Vagina (tissue), 2 donors: ENCODE measurements at regions not wholly inside any gene's neighbourhood (a gene's known extent, or its start where the extent isn't known, plus 50 kb on each side); places are given as distances from the start of the nearest gene placed in this dataset.
"Not testable (repeated sequence)": the region's sequence is repeated elsewhere in the genome, so short reads cannot be mapped to it uniquely, and the experiment has no call there.

ENCODE experiments used
- DNase-seq, 2 donors: peaks; one replicate each; pipeline ENCODE4 v3.0.0-alpha.2; 2017; ENCODE audit errors: extremely low spot score in 2 of 2
- H3K27ac ChIP-seq: fragments of 200-600 bp; sonication (generic); one replicate; pipeline ENCODE4 v1.5.1; 2019
- H3K27me3 ChIP-seq: fragments of 200-600 bp; sonication (generic); one replicate; pipeline ENCODE4 v1.5.1; 2019
- H3K36me3 ChIP-seq, 2 donors: fragments of 200-600 bp; sonication (generic); one replicate each; pipeline ENCODE4 v1.5.1; 2017 to 2019
- H3K4me1 ChIP-seq: fragments of 200-600 bp; sonication (generic); one replicate; pipeline ENCODE4 v1.5.1; 2019
- H3K4me3 ChIP-seq, 2 donors: fragments of 200-600 bp; sonication (generic); 1 replicate in 1 of 2; 2 replicates in 1 of 2; pipeline ENCODE4 v1.5.1; 2016 to 2019
- H3K9me3 ChIP-seq: fragments of 200-600 bp; sonication (generic); one replicate; pipeline ENCODE4 v1.5.1; 2019
- POLR2A ChIP-seq, 2 donors: fragments of 450-650 bp; IDR thresholded peaks; one replicate each; pipeline ENCODE4 v1.6.1; 2017; ENCODE audit warnings: antibody characterized with exemption in 2 of 2, mild to moderate bottlenecking in 2 of 2, moderate library complexity in 2 of 2
- POLR2AphosphoS5 ChIP-seq, 2 donors: sonication (generic); formaldehyde crosslinking; IDR thresholded peaks; one replicate each; pipeline ENCODE4 v1.9.0; 2017; ENCODE audit warnings: antibody characterized with exemption in 2 of 2, mild to moderate bottlenecking in 2 of 2, low read depth in 1 of 2; ENCODE audit not compliant: insufficient read depth in 1 of 2
- intact Hi-C: fragments of 100-400 bp; cut with DNase I; formaldehyde crosslinking; loops from one replicate; pipeline ENCODE4 v1.15.1; 2023
- TF ChIP-seq, protein P1 (sequence below), 3 experiments: fragments of 450-650 bp in 2 of 3; fragments of 200-600 bp in 1 of 3; sonication (generic) in 1 of 3; IDR thresholded peaks; one replicate each; pipeline ENCODE4 v1.5.1; 2017 to 2019; ENCODE audit warnings: antibody characterized with exemption in 3 of 3, mild to moderate bottlenecking in 2 of 3, moderate library complexity in 2 of 3

GRCh38 chr12:84165998-84166571 lies 746.5 kb downstream of the SLC6A15 start:
- intact Hi-C loops = no loop called here
- TF ChIP-seq, protein P1, sequence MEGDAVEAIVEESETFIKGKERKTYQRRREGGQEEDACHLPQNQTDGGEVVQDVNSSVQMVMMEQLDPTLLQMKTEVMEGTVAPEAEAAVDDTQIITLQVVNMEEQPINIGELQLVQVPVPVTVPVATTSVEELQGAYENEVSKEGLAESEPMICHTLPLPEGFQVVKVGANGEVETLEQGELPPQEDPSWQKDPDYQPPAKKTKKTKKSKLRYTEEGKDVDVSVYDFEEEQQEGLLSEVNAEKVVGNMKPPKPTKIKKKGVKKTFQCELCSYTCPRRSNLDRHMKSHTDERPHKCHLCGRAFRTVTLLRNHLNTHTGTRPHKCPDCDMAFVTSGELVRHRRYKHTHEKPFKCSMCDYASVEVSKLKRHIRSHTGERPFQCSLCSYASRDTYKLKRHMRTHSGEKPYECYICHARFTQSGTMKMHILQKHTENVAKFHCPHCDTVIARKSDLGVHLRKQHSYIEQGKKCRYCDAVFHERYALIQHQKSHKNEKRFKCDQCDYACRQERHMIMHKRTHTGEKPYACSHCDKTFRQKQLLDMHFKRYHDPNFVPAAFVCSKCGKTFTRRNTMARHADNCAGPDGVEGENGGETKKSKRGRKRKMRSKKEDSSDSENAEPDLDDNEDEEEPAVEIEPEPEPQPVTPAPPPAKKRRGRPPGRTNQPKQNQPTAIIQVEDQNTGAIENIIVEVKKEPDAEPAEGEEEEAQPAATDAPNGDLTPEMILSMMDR (IDR thresholded peaks at IDR 0.05) = no peak
- no peak for TF ChIP-seq POLR2A (IDR thresholded peaks at IDR 0.05)
- no peak for TF ChIP-seq POLR2AphosphoS5 (IDR thresholded peaks at IDR 0.05; ENCODE audit: insufficient read depth in 1 of 2, low read depth in 1 of 2)
- Histone ChIP-seq H3K27me3 (no peaks in the 10 kb centered on the region), H3K36me3 (no peaks in the 10 kb centered on the region), H3K27ac (no peak overlapping the region), H3K4me1 (no peaks in the 10 kb centered on the region), H3K9me3 (no peaks in the 10 kb centered on the region), H3K4me3 (no peak overlapping the region)
- no peak for DNase-seq

- intact Hi-C loops = no loop called here
- H3K27me3 ChIP-seq = no peaks in the 10 kb centered on the region
- H3K4me1 ChIP-seq = no peaks in the 10 kb centered on the region
- H3K27ac ChIP-seq = no peak overlapping the region
- no peak overlapping the region for H3K4me3 ChIP-seq
- no peaks in the 10 kb centered on the region for H3K9me3 ChIP-seq
- no peak for TF ChIP-seq POLR2A (IDR thresholded peaks at IDR 0.05)
- TF ChIP-seq POLR2AphosphoS5 (IDR thresholded peaks at IDR 0.05; ENCODE audit: insufficient read depth in 1 of 2, low read depth in 1 of 2) = no peak
- TF ChIP-seq, protein P1 (IDR thresholded peaks at IDR 0.05) = no peak
- no peaks in the 10 kb centered on the region for H3K36me3 ChIP-seq
- no peak for DNase-seq
Observed at GRCh38 chr12:84161296-84161695, 751.3 kb downstream of the SLC6A15 start.

- Histone ChIP-seq H3K27me3 (no peaks in the 10 kb centered on the region), H3K4me1 (no peaks in the 10 kb centered on the region), H3K9me3 (no peaks in the 10 kb centered on the region), H3K27ac (no peak overlapping the region), H3K4me3 (no peak overlapping the region), H3K36me3 (no peaks in the 10 kb centered on the region)
- TF ChIP-seq, protein P1 (IDR thresholded peaks at IDR 0.05) = no peak
- no peak for DNase-seq
- intact Hi-C loops = no loop called here
Observed at GRCh38 chr12:84159260-84159659, 753.3 kb downstream of the SLC6A15 start.

DNA sequence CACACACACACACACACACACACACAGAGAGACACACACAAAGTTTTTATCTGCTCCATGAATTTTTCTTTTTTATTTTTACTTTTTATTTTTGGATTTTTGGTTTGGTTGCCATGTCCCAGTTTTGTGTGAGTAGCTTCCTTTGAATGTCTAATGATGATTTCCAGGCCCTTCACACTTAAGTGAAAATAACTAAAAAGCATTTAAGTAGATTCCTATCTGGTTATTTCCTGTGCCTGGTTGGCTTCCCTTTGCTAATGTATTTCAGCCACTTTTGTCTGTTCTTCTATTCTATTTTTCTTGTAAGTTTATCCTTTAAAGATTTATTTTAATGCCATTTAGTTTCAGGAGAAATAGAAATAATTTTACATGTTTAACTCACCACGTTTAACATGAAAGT lies 755.4 kb downstream of the SLC6A15 start:
- Histone ChIP-seq H3K4me3 (no peak overlapping the region), H3K36me3 (no peaks in the 10 kb centered on the region), H3K27ac (no peak overlapping the region), H3K4me1 (no peaks in the 10 kb centered on the region), H3K9me3 (no peaks in the 10 kb centered on the region), H3K27me3 (no peaks in the 10 kb centered on the region)
- TF ChIP-seq, protein P1 (IDR thresholded peaks at IDR 0.05) = no peak
- TF ChIP-seq POLR2AphosphoS5 (IDR thresholded peaks at IDR 0.05; ENCODE audit: insufficient read depth in 1 of 2, low read depth in 1 of 2) = no peak
- DNase-seq = no peak
- intact Hi-C loops = no loop called here

- H3K27ac ChIP-seq, H3K36me3 ChIP-seq, intact Hi-C loops, H3K4me3 ChIP-seq, H3K9me3 ChIP-seq, DNase-seq, H3K27me3 ChIP-seq, H3K4me1 ChIP-seq: not testable (repeated sequence)
Observed at GRCh38 chr12:84154991-84155930, 757.3 kb downstream of the SLC6A15 start.

DNA sequence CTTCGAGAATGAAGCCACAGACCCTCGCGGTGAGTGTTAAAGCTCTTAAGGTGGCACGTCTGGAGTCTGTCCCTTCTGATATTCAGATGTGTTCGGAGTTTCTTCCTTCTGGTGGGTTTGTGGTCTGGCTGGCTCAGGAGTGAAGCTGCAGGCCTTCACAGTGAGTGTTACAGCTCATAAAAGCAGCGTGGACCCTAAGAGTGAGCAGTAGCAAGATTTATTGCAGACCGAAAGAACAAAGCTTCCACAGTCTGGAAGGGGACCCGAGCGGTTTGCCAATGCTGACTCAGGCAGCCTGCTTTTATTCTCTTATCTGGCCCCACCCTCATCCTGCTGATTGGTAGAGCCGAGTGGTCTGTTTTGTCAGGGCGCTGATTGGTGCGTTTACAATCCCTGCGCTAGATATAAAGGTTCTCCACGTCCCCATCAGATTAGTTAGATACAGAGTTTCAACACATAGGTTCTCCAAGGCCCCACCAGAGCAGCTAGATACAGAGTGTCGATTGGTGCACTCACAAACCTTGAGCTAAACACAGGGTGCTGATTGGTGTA lies 758.1 kb downstream of the SLC6A15 start:
- H3K27me3 ChIP-seq, intact Hi-C loops, DNase-seq, H3K27ac ChIP-seq, H3K9me3 ChIP-seq, H3K4me3 ChIP-seq, H3K36me3 ChIP-seq, H3K4me1 ChIP-seq: not testable (repeated sequence)
